ENCODE measurements at regions not wholly inside any gene's neighbourhood (a gene's known extent, or its start where the extent isn't known, plus 50 kb on each side); places are given as distances from the start of the nearest gene placed in this dataset.

GRCh38 chr1:100627936-100628335, 90.0 kb downstream of the GPR88 start:
- ChIA-PET CTCF (no interaction called here), POLR2A (ENCODE audit: unreplicated experiment) (interaction anchor here (1.0 kb wide), 1 partner anchor 94 kb away, joined by 3 read pairs; no protein-coding TSS in a partner anchor)
- DNase-seq (peak; percentile 34), ATAC-seq (ENCODE audit: low read depth) (peak; percentile 4; the same call in 1 of the 2 replicates)
- Histone ChIP-seq H2BK20ac (ENCODE audit: low read depth, low read length) (peak overlapping the region; percentile 94), H2AK5ac (ENCODE audit: low read depth, low read length) (peak overlapping the region; percentile 63), H3K4me3 (ENCODE audit: insufficient read depth, low read depth, low read length) (no peak overlapping the region), H3K9me1 (ENCODE audit: insufficient read depth, low read length) (peaks cover 10% of the 10 kb centered on the region; the same call in 1 of the 2 replicates), H3K27me3 (ENCODE audit: control insufficient read depth, insufficient read depth, low read length) (no peaks in the 10 kb centered on the region), H2BK120ac (ENCODE audit: low read depth, low read length) (peak overlapping the region; percentile 92), H3K79me1 (ENCODE audit: low read depth in 1 of 2, low read length in 2 of 2) (no peaks in the 10 kb centered on the region), H3K9me3 (ENCODE audit: control insufficient read depth, insufficient read depth, low read length) (peaks cover 4% of the 10 kb centered on the region; the same call in 1 of the 2 replicates), H2BK5ac (ENCODE audit: low read depth, low read length, poor library complexity, severe bottlenecking) (peak overlapping the region; percentile 98), H3K9ac (ENCODE audit: low read depth, low read length) (no peak overlapping the region), H2BK15ac (ENCODE audit: low read depth, low read length) (peak overlapping the region; percentile 84), H3K4me1 (ENCODE audit: control insufficient read depth, insufficient read depth, low read length) (peaks cover 29% of the 10 kb centered on the region), H4K5ac (ENCODE audit: low read depth, low read length) (peak overlapping the region; percentile 94), H3K14ac (replicated peaks; ENCODE audit: low read depth, low read length) (peak overlapping the region; percentile 31), H3K4ac (ENCODE audit: low read depth, low read length) (peak overlapping the region; percentile 61), H3K56ac (ENCODE audit: extremely low read depth, insufficient read depth, low read length) (0 out of 2 replicates have a peak overlapping the region, but pooled peaks have one; percentile 18), H3K36me3 (ENCODE audit: control insufficient read depth, insufficient read depth, low read length) (no peaks in the 10 kb centered on the region), H3K27ac (ENCODE audit: insufficient read depth, low read length) (peak overlapping the region; percentile 66; the same call in 1 of the 2 replicates), H3K18ac (ENCODE audit: low read depth, low read length) (peak overlapping the region; percentile 99), H4K91ac (ENCODE audit: insufficient read depth, low read depth, low read length) (peak overlapping the region; percentile 89), H3K23ac (ENCODE audit: low read depth, low read length) (peak overlapping the region; percentile 15; the same call in 1 of the 2 replicates), H2AK9ac (replicated peaks; ENCODE audit: low read depth, low read length, poor library complexity) (no peak overlapping the region), H4K20me1 (ENCODE audit: insufficient read depth, low read length) (no peaks in the 10 kb centered on the region), H2AFZ (replicated peaks; ENCODE audit: low read length, poor library complexity) (no peak overlapping the region), H3K4me2 (ENCODE audit: low read depth, low read length) (peak overlapping the region; percentile 33; the same call in 1 of the 2 replicates), H4K8ac (ENCODE audit: low read depth in 2 of 2, low read length in 2 of 2) (peak overlapping the region; percentile 37 to 81)
- TF ChIP-seq RAD21 (IDR thresholded peaks at IDR 0.05; ENCODE audit: low read length) (no peak), USF2 (IDR thresholded peaks at IDR 0.05; ENCODE audit: low read depth, low read length) (no peak), CEBPB (IDR thresholded peaks at IDR 0.05; ENCODE audit: low read depth, low read length) (no peak), MAZ (IDR thresholded peaks at IDR 0.05; ENCODE audit: borderline replicate concordance, low read depth, low read length) (no peak), POLR2A (IDR thresholded peaks at IDR 0.05; ENCODE audit: low read depth, low read length) (no peak), MXI1 (IDR thresholded peaks at IDR 0.05; ENCODE audit: borderline replicate concordance, low read depth, low read length) (no peak), FOS (IDR thresholded peaks at IDR 0.05; ENCODE audit: low read depth, low read length) (no peak), CTCF (conservative IDR thresholded peaks at IDR 0.05; ENCODE audit: low read depth, low read length) (no peak), RCOR1 (IDR thresholded peaks at IDR 0.05; ENCODE audit: insufficient replicate concordance, low read length) (no peak), ELK1 (IDR thresholded peaks at IDR 0.05; ENCODE audit: borderline replicate concordance, low read depth, low read length) (no peak), MAFK (IDR thresholded peaks at IDR 0.05; ENCODE audit: low read depth, low read length) (no peak), RFX5 (IDR thresholded peaks at IDR 0.05; ENCODE audit: low read depth, low read length) (no peak), SMC3 (IDR thresholded peaks at IDR 0.05; ENCODE audit: low read depth, low read length) (no peak)
- in situ Hi-C loops (cut with MboI; ENCODE audit: low sequenced_read_pairs), result no loop called here
- intact Hi-C loops (cut with micrococcal nuclease), result loop anchor here (10.0 kb wide), 1 partner anchor 167 kb away; no protein-coding TSS in a partner anchor
- no TSS peak for BruUV-seq (replicated peaks)
- no CpG with 5 or more reads among the region's 3 CpGs for WGBS, 2 experiments (ENCODE audit: extremely low coverage in 2 of 2, insufficient read length in 1 of 2)
- dilution Hi-C loops (cut with HindIII; ENCODE audit: low sequenced_read_pairs, unreplicated experiment), result no loop called here
